ENCODE measurements at regions not wholly inside any gene's neighbourhood (a gene's known extent, or its start where the extent isn't known, plus 50 kb on each side); places are given as distances from the start of the nearest gene placed in this dataset.

GRCh38 chr2:138898855-138899254 lies 118.7 kb upstream of the NXPH2 start:
- TF ChIP-seq POLR2A (IDR thresholded peaks at IDR 0.05; ENCODE audit: low read depth, low read length) (no peak), POLR2AphosphoS5 (IDR thresholded peaks at IDR 0.05; ENCODE audit: insufficient read depth, low read depth, low read length) (no peak), CTCF (IDR thresholded peaks at IDR 0.05; ENCODE audit: extremely low read depth in 1 of 2, insufficient read depth in 1 of 2, low read depth in 1 of 2, low read length in 2 of 2) (no peak), GATA2 (IDR thresholded peaks at IDR 0.05; ENCODE audit: insufficient read depth, insufficient read length, low read depth, low read length) (no peak), MAX (IDR thresholded peaks at IDR 0.05; ENCODE audit: insufficient read depth, insufficient read length) (no peak), EZH2 (IDR thresholded peaks at IDR 0.05; ENCODE audit: borderline replicate concordance, low read depth, low read length, severe bottlenecking) (no peak)
